IgD-negative memory B cell (primary cell): ENCODE measurements at regions not wholly inside any gene's neighbourhood (a gene's known extent, or its start where the extent isn't known, plus 50 kb on each side); places are given as distances from the start of the nearest gene placed in this dataset.

Experiments
- H3K27ac Mint-ChIP-seq, 3 donors: one replicate each; pipeline ENCODE4 v1.8.0; 2020 to 2022; ENCODE audit warnings: mild to moderate bottlenecking in 3 of 3, mixed read lengths in 3 of 3, moderate library complexity in 1 of 3
- H3K27me3 Mint-ChIP-seq: one replicate; pipeline ENCODE4 v1.8.0; 2021; ENCODE audit warnings: mixed read lengths
- H3K36me3 Mint-ChIP-seq: one replicate; pipeline ENCODE4 v1.8.0; 2020; ENCODE audit warnings: mild to moderate bottlenecking, mixed read lengths
- H3K4me1 Mint-ChIP-seq, 3 donors: one replicate each; pipeline ENCODE4 v1.8.0; 2020 to 2022; ENCODE audit warnings: mixed read lengths in 3 of 3, mild to moderate bottlenecking in 1 of 3
- H3K4me3 Mint-ChIP-seq, 4 donors: one replicate each; pipeline ENCODE4 v1.8.0; 2020 to 2022; ENCODE audit warnings: mild to moderate bottlenecking in 4 of 4, mixed read lengths in 4 of 4, moderate library complexity in 3 of 4
- H3K9me3 Mint-ChIP-seq, 3 donors: one replicate each; pipeline ENCODE4 v1.8.0; 2020 to 2021; ENCODE audit warnings: mixed read lengths in 3 of 3, mild to moderate bottlenecking in 1 of 3

- H3K4me3 Mint-ChIP-seq, result no peak overlapping the region
- no peaks in the 10 kb centered on the region for H3K36me3 Mint-ChIP-seq
- no peak overlapping the region for H3K27ac Mint-ChIP-seq
- H3K9me3 Mint-ChIP-seq, result peaks cover 0 to 2% (median 1%) of the 10 kb centered on the region in 3 donors
- H3K4me1 Mint-ChIP-seq, result no peaks in the 10 kb centered on the region
- H3K27me3 Mint-ChIP-seq, result no peaks in the 10 kb centered on the region
Measured at GRCh38 chr13:64305246-64305645, 2889.6 kb upstream of the PCDH20 start.

GRCh38 chr13:64300239-64300638 is 2884.6 kb upstream of the PCDH20 start:
- H3K27ac Mint-ChIP-seq, result no peak overlapping the region
- H3K4me3 Mint-ChIP-seq, result no peak overlapping the region
- H3K36me3 Mint-ChIP-seq, result no peaks in the 10 kb centered on the region
- H3K27me3 Mint-ChIP-seq, result no peaks in the 10 kb centered on the region
- H3K4me1 Mint-ChIP-seq, result no peaks in the 10 kb centered on the region
- peaks cover 2 to 7% (median 3%) of the 10 kb centered on the region in 3 donors for H3K9me3 Mint-ChIP-seq

- Mint-ChIP-seq H3K36me3 (no peaks in the 10 kb centered on the region), H3K4me1 (no peaks in the 10 kb centered on the region), H3K27me3 (no peaks in the 10 kb centered on the region), H3K27ac (no peak overlapping the region), H3K9me3 (peaks cover 0 to 15% (median 4%) of the 10 kb centered on the region in 3 donors), H3K4me3 (no peak overlapping the region)
Measured at GRCh38 chr13:64293923-64294322, 2878.3 kb upstream of the PCDH20 start.

- no peaks in the 10 kb centered on the region for H3K36me3 Mint-ChIP-seq
- no peaks in the 10 kb centered on the region for H3K4me1 Mint-ChIP-seq
- no peak overlapping the region for H3K4me3 Mint-ChIP-seq
- no peaks in the 10 kb centered on the region for H3K27me3 Mint-ChIP-seq
- H3K27ac Mint-ChIP-seq, result peak overlapping the region in 1 of 3 donors; percentile 34
- H3K9me3 Mint-ChIP-seq, result peaks cover 2 to 17% (median 2%) of the 10 kb centered on the region in 3 donors
Measured at GRCh38 chr13:64289702-64290101, 2874.1 kb upstream of the PCDH20 start.

- H3K36me3 Mint-ChIP-seq, result no peaks in the 10 kb centered on the region
- H3K4me3 Mint-ChIP-seq, result no peak overlapping the region
- peaks cover 0 to 18% (median 2%) of the 10 kb centered on the region in 3 donors for H3K9me3 Mint-ChIP-seq
- H3K4me1 Mint-ChIP-seq, result no peaks in the 10 kb centered on the region
- H3K27ac Mint-ChIP-seq, result no peak overlapping the region
- no peaks in the 10 kb centered on the region for H3K27me3 Mint-ChIP-seq
Measured at GRCh38 chr13:64283926-64284325, 2868.3 kb upstream of the PCDH20 start.

GRCh38 chr13:64278493-64278892 is 2862.8 kb upstream of the PCDH20 start:
- Mint-ChIP-seq H3K9me3 (peaks cover 0 to 13% (median 0%) of the 10 kb centered on the region in 3 donors), H3K27ac (no peak overlapping the region), H3K36me3 (no peaks in the 10 kb centered on the region), H3K27me3 (no peaks in the 10 kb centered on the region), H3K4me1 (no peaks in the 10 kb centered on the region), H3K4me3 (no peak overlapping the region)

GRCh38 chr13:64277097-64277496 is 2861.4 kb upstream of the PCDH20 start:
- Mint-ChIP-seq H3K36me3 (no peaks in the 10 kb centered on the region), H3K4me3 (no peak overlapping the region), H3K27me3 (no peaks in the 10 kb centered on the region), H3K4me1 (no peaks in the 10 kb centered on the region), H3K27ac (no peak overlapping the region), H3K9me3 (peaks cover 0 to 13% (median 0%) of the 10 kb centered on the region in 3 donors)

GRCh38 chr13:64276232-64276631 is 2860.6 kb upstream of the PCDH20 start:
- Mint-ChIP-seq H3K27ac (no peak overlapping the region), H3K4me3 (no peak overlapping the region), H3K9me3 (peaks cover 0 to 8% (median 0%) of the 10 kb centered on the region in 3 donors), H3K4me1 (no peaks in the 10 kb centered on the region), H3K27me3 (no peaks in the 10 kb centered on the region), H3K36me3 (no peaks in the 10 kb centered on the region)

- H3K4me3 Mint-ChIP-seq, result no peak overlapping the region
- no peaks in the 10 kb centered on the region for H3K36me3 Mint-ChIP-seq
- no peaks in the 10 kb centered on the region for H3K27me3 Mint-ChIP-seq
- H3K9me3 Mint-ChIP-seq, result peaks cover 2 to 4% (median 2%) of the 10 kb centered on the region in 3 donors
- H3K27ac Mint-ChIP-seq, result no peak overlapping the region
- H3K4me1 Mint-ChIP-seq, result no peaks in the 10 kb centered on the region
Measured at GRCh38 chr13:64274481-64275217, 2859.0 kb upstream of the PCDH20 start.

- Mint-ChIP-seq H3K4me1 (no peaks in the 10 kb centered on the region), H3K27ac (no peak overlapping the region), H3K4me3 (no peak overlapping the region), H3K36me3 (no peaks in the 10 kb centered on the region), H3K9me3 (peaks cover 2 to 4% (median 2%) of the 10 kb centered on the region in 3 donors), H3K27me3 (no peaks in the 10 kb centered on the region)
Measured at GRCh38 chr13:64273780-64274179, 2858.1 kb upstream of the PCDH20 start.

GRCh38 chr13:64272681-64273080 is 2857.0 kb upstream of the PCDH20 start:
- H3K36me3 Mint-ChIP-seq, result no peaks in the 10 kb centered on the region
- H3K4me3 Mint-ChIP-seq, result no peak overlapping the region
- peaks cover 2 to 4% (median 2%) of the 10 kb centered on the region in 3 donors for H3K9me3 Mint-ChIP-seq
- H3K4me1 Mint-ChIP-seq, result no peaks in the 10 kb centered on the region
- H3K27me3 Mint-ChIP-seq, result no peaks in the 10 kb centered on the region
- H3K27ac Mint-ChIP-seq, result no peak overlapping the region

- peaks cover 6 to 13% (median 8%) of the 10 kb centered on the region in 3 donors for H3K9me3 Mint-ChIP-seq
- H3K36me3 Mint-ChIP-seq, result no peaks in the 10 kb centered on the region
- H3K27ac Mint-ChIP-seq, result no peak overlapping the region
- no peak overlapping the region for H3K4me3 Mint-ChIP-seq
- no peaks in the 10 kb centered on the region for H3K4me1 Mint-ChIP-seq
- H3K27me3 Mint-ChIP-seq, result no peaks in the 10 kb centered on the region
Measured at GRCh38 chr13:64266024-64266423, 2850.4 kb upstream of the PCDH20 start.

GRCh38 chr13:64263285-64263684 is 2847.6 kb upstream of the PCDH20 start:
- H3K4me3 Mint-ChIP-seq, result no peak overlapping the region
- no peak overlapping the region for H3K27ac Mint-ChIP-seq
- no peaks in the 10 kb centered on the region for H3K27me3 Mint-ChIP-seq
- no peaks in the 10 kb centered on the region for H3K4me1 Mint-ChIP-seq
- peaks cover 5 to 13% (median 7%) of the 10 kb centered on the region in 3 donors for H3K9me3 Mint-ChIP-seq
- H3K36me3 Mint-ChIP-seq, result no peaks in the 10 kb centered on the region

- H3K36me3 Mint-ChIP-seq, result no peaks in the 10 kb centered on the region
- H3K27ac Mint-ChIP-seq, result no peak overlapping the region
- no peaks in the 10 kb centered on the region for H3K4me1 Mint-ChIP-seq
- H3K27me3 Mint-ChIP-seq, result no peaks in the 10 kb centered on the region
- H3K4me3 Mint-ChIP-seq, result no peak overlapping the region
- peaks cover 2 to 13% (median 4%) of the 10 kb centered on the region in 3 donors for H3K9me3 Mint-ChIP-seq
Measured at GRCh38 chr13:64256751-64257150, 2841.1 kb upstream of the PCDH20 start.

- no peaks in the 10 kb centered on the region for H3K27me3 Mint-ChIP-seq
- H3K4me1 Mint-ChIP-seq, result no peaks in the 10 kb centered on the region
- H3K27ac Mint-ChIP-seq, result no peak overlapping the region
- no peak overlapping the region for H3K4me3 Mint-ChIP-seq
- H3K9me3 Mint-ChIP-seq, result peaks cover 2 to 13% (median 2%) of the 10 kb centered on the region in 3 donors
- no peaks in the 10 kb centered on the region for H3K36me3 Mint-ChIP-seq
Measured at GRCh38 chr13:64255988-64256387, 2840.3 kb upstream of the PCDH20 start.
